GOT3 (cell line): ENCODE measurements at regions not wholly inside any gene's neighbourhood (a gene's known extent, or its start where the extent isn't known, plus 50 kb on each side); places are given as distances from the start of the nearest gene placed in this dataset.

Experiments used
- DNase-seq: peaks from one replicate; lab custom pipeline; 2025; ENCODE audit warnings: mixed read lengths; lab: John Stamatoyannopoulos, UW

DNA sequence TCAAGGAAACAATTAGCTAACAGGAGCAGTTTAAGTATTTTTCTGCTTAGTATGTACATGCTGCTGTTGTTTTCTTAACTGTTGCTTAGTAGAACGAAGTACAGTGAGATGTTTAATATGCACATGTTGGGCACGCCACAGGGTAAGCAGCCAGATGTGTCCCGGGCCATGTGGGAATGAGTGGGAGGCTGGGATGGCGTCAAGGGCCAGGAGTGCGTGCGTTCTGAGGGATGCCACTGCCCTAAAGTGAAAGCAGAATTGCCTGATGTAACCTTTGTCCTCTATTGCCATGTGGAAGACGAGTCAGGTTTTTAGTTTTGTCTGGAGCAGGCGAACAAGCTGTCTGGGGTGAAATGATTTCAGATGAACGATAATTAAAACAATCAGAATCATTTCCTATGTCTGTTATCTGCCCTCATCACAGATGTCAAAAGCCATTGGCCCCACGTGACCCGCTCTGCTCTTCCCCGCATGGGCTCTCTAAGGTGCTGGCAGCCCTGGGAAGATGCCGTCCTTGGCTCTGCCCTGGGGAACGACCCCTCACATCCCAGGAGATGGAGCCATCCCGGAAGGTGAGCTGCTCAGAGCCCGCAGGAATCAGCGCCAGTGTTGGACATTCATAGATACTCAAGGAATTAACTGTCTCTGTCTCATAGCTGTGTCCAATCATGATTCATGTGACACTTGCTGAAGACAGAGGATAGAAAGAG is 356.6 kb upstream of the IRX4 start:
- no peak for DNase-seq

DNA sequence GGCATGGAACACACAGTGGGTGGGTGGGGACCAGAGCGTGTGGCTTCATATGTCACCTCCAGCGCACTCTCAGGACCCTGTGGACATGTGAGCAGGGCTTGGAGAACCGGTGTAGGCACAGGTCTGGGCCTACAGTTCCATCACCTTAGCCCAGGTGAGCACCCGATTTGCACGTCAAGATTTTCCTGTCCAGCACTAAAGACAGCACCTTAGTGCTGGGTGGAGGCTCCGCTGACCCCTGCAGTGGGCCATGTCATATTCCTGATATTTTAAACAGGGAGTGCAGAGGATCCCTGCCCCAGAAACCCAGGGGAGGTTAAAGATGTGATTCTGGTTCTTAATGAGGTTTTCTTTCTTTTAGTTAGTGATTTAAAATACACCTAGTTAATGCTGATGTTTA is 356.0 kb upstream of the IRX4 start:
- DNase-seq = no peak

DNA sequence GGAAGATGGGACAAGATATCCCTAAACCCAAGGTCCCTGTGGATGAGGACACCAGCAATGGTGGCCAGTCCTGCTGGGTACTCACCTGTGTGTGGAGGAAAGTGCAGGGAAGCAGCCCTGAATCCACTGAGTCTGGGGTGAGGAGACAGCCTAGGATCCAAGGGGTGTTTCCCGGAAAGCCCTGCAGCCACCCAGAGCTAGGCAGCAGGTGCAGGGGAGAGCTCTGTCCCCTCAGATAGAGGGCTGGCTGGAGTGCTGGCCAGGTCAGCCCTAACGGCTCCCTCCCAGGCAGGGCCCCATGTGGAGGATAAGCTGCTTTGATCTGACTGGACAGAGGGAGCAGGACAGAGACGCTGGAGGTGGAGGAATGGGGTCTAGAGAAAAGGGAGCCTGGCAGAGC is 344.7 kb upstream of the IRX4 start:
- DNase-seq = no peak

DNA sequence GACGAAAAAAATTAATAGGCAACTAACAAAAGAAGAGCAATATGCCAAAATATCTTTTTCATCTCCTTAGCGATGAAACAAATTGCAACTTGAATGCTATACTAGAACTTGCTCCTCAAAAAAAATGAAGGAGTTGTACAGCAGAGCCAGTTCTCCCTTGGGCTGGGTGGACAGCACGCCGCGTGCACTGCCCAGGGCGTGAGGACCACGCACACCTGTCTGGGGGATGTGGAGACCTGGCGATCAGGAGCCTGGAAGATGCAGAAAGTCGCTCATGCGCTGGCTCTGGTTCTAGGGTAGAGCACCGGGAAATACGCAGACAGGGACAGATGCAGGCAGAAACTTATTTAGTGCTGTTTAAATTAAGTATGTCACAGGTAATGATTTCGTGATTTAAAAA is 342.0 kb upstream of the IRX4 start:
- no peak for DNase-seq

DNA sequence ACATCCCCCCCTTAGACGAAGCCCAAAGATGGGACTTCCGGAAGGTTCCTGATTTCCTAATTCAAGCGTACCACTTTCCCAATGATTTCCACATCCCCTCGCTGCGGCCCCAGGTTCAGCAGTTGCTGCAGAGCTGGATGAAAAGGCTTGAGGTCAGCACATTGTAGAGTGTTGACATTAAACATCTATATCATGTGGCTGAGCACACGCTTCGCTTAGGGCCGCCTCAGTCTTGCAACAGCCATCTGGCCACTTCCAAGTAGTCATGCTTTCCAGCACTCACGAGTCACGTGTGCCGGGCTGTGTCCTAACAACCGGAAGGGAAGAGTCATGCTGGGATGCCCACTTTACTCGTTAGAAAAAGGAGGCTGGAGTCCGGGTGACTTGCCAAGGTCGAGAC is 340.6 kb upstream of the IRX4 start:
- no peak for DNase-seq

GRCh38 chr5:2222246-2222992 is 339.7 kb upstream of the IRX4 start:
- no peak for DNase-seq

- DNase-seq = no peak
These were observed 338.7 kb upstream of the IRX4 start for GRCh38 chr5:2221450-2221849.

DNA sequence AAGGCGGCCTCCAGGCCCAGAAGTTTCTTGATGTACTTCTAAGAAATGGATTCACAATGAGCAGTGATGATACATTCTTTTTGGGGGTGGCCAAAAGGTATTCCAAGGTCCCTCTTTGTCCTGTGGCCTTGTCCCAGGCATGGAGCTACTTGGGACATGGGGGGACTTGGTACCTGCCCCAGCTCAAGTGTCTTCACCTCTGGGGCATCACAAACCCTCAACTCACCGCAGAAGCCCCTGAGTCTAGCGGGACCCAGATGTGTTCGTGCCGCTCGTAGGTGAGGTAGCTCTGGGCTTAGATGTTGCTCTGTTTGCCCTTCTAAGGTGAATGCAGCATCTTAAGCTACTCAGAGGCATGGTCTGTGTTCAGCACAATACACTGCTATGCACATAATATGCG is 338.0 kb upstream of the IRX4 start:
- no peak for DNase-seq

DNA sequence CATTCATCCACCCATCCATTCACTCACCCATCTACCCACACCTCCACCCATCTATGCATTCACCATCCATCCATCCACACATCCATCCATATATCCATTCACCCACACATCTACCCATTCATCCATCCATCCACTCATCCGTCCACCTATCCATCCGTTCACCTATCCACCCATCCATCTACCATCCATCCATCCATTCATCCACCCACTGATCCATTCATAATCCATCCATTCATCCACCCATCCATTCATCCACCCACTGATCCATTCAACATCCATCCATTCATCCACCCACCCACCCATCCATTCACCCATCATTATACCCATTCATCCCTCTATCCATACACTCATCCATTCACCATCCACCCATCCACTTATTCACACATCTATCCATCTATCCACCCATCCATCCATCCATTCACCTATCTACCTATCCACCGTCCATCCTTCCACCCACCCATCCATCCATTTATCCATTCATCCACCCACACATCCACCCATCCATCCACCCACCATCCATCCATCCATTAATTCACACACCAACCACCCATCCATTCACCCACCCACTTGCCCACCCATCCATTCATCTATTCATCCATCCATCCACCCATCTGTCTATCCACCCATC is 336.5 kb upstream of the IRX4 start:
- DNase-seq = no peak

DNA sequence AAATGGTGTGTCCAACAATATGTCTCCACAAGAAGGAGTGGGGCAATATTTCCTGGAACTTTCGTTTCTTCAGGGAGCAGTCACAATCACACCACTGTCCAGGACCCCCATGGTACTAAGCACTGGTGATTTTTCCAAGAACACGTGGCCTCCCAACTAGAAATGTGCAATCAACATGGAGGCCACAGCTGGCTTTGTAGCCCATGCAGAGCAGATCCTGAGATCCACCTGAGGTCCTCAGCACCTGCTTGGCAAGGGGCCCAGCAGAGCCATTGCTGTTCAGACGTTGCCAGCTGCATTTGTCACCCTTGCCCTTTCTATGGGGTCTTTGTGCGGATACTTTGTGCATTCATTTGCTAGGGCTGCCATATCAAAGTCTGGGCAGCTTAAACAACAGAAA is 334.5 kb upstream of the IRX4 start:
- DNase-seq = no peak

DNA sequence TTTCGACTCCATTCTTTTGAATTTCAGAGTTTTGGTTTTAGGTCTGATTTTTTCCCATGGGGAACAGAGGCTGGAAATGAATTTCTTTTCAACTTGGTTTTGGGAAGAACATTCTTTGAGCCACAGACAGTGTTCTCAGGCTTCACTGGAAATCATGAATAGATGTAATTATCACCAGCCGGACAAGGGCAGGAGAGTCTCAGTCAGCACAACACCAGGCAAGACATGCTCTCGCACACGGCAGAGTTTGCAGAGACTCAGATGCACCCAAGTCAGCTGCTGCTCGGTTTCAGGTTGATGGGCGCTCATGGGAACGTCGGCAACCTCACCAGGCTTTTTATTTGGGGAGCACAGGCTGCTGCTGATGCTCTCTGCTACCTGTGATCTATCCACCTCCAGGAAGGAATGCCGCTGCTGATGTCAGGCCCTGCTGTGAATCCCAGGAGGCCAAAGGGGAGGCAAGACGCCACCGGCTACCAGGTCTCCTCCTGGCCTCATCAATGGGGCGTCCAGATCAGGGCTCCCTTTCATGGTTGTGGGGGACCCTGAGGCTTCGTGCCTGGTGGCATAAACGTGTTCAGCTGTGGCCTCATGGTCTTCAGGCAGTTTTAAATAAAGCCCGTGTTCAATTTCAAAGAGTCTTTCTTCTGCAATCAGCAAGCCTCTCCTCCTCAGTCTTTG is 332.3 kb upstream of the IRX4 start:
- DNase-seq = no peak

DNA sequence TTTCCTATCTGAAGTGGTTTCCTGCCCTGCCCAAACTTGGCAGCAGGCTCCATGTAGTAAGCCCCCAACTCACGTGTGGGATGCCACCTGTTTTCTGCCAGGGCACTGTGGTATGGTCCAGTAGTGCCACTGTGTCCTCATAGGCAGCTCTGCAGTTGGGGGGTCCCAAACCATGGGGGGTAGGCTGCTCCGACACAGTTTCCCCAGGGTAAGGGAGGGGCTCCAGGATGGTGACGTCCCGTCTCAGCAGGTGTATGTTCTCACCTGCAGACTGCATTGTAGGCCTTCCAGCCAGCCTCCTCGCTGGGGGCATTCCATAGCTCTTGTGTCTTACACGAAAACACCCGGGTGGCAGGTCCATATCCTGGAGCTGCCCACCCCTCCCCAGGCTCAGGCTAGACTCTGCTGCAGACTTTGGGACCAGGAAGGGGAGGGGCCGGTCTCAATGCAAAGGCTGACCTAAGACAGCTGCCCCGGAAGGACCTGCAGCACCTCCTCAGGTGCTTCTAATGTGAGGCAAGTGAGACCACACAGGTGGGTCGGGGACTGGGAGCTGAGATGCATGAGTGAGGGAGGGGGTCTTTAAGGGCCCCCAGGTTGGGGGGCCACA is 330.5 kb upstream of the IRX4 start:
- no peak for DNase-seq

- DNase-seq = no peak
These were observed 329.8 kb upstream of the IRX4 start for GRCh38 chr5:2212481-2212880.

DNA sequence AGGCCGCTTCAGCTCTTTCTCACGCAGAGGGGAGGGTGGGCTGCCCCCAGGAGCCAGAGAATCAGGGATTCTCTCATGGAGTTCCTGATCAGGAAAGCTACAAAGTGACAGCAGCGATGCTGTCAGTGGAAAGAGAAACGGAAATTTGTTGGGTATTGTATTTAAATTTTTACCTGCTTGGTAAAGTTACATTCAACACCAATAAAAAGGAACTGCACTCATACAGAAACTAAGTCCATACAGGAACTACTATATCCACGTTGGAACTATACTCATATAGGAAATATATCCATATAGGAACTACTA is 325.5 kb upstream of the IRX4 start:
- DNase-seq = no peak

GRCh38 chr5:2207416-2208238 is 324.9 kb upstream of the IRX4 start:
- no peak for DNase-seq

- DNase-seq = no peak
These were observed 324.3 kb upstream of the IRX4 start for GRCh38 chr5:2207109-2207399.

DNA sequence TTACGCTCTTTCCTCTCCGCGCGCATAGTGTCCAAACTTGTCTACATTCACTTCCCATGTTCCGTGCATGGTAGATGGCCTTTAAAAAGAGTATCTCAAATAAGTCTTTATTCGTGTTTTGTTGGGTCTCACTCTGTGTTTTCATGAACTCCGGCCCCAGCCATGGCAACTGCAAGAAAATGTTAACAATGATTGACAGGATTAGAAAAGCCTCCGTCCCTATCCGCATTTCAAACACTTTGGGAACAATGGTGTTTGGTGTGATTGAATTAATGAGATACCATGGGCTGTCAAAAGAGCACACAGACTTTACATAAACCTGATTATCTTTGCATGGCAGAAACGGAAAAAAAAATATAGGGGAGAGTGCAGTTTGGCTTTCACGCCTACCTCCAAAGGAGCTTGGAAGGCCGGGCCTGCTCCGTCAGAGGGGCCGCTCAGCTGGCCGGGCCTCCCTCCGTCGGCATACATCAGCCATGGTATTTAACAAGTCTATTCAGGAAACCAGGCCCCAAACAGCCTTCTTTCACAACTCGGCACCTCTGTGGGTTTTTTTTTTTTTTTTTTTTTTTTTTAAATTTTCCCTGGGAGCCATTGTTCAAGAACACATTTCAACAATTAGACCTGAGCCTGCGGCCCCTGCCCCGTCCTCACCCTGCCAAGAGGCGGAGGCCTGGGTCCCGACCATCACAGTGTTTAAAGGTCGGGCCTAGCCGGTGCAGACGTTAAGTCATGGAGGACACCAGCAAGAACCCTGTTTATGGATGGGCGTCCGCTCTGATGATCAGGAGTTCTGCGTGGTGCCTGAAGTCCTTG is 323.8 kb upstream of the IRX4 start:
- DNase-seq = no peak

DNA sequence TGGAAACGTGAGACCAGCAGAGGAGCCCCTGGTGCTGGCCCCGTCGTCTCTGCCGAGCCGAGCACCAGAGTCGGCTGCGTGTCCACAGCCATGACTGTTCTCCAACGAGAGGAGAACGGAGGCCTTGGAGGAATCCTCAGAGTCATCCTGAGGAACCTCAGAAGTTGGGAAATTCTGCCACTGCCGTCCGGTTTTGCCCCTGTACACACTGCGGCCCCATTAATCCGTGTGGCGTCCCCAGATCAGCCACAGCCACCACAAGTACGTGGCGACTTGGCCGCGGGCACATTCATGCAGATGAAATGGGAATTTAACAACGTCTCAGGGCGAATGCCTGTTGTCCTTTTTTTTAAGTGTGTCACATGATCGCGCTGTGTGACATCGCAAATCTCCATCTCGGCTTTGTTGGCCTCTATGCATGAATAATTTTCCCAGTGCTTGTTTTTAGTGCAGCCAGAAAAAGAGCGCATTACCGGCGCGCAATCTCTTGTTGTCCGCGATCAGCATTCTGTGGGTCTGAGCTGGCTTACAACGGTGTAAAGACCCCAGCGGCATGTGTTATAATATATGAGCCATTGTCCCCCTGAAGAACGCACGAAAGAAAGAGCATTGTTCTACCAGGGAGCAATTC is 323.0 kb upstream of the IRX4 start:
- no peak for DNase-seq

DNA sequence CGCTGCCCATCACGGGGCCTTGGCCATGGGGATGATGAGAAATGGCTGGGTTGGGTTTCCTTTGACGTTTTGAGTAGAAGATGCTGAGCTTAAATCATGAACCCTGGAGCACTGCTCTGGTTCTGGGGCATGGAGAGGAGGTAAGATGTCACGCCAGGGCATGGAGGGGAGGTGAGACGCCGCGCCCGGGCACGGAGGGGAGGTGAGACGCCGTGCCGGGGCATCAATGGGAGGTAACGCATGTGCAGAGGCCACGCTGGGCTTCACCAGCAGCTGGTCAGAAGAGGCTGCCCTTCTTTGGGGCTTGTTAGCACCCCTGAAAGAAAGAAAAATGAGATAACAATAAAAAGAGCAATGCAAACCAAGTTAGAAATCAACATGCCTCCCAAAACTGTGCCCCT is 322.5 kb upstream of the IRX4 start:
- DNase-seq = no peak

DNA sequence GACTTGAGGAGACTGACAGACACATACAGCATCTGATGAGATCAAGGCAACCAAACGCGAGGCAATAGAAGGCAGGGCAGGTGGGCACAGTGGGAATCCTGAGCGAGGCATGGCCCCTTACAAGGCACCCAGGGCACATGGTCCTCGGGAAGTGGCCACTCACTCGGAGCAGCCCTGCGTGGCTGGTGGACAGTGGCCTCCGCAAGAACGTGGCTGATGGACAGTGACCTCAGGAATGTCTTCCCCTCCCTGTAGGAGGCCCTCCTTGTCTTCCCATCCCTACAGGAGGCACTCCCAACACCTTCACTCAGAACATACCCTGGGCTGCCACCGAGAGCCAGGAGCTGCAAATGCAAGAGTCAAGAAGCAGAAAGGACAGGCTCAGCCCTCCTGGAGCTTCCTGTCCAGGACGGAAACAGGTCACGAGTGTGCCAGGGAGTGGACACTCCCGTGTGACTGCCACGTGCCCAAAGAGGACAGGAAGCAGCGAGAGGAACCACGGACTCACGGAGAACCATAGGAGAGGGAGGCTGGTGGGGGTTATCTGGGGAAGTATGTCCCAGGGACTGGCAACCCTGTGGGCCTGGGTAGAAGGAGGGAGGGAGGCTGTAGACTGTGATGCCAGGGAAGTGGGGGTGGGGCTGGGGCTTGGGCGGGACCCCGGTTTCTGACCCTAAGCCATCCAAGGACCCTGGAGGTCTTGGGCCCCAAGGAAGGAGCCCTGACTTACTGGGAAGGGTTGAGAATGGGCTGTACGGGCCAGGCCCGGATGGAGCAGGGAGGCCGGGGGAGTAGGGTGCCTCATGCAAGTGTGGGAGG is 321.9 kb upstream of the IRX4 start:
- no peak for DNase-seq
